T47D (cell line): ENCODE measurements at regions not wholly inside any gene's neighbourhood (a gene's known extent, or its start where the extent isn't known, plus 50 kb on each side); places are given as distances from the start of the nearest gene placed in this dataset.
"Not testable (repeated sequence)": the region's sequence is repeated elsewhere in the genome, so short reads cannot be mapped to it uniquely, and the experiment has no call there.

Experiments used
- DNase-seq, 2 experiments: peaks; one replicate each; pipeline versions ENCODE4 v3.0.0 to v3.0.0-alpha.2; 2011 to 2012; ENCODE audit warnings: low read depth in 1 of 2, low spot score in 1 of 2
- JUND ChIP-seq: IDR thresholded peaks from 2 replicates; pipeline ENCODE4 v1.6.1; 2012; ENCODE audit warnings: low read depth
- in situ Hi-C: cut with HindIII; loops from 2 replicates; pipeline ENCODE4 v1.10.0; 2016; ENCODE audit warnings: low sequenced_read_pairs, low pct_unique_long_range_greater_than_20kb

DNA sequence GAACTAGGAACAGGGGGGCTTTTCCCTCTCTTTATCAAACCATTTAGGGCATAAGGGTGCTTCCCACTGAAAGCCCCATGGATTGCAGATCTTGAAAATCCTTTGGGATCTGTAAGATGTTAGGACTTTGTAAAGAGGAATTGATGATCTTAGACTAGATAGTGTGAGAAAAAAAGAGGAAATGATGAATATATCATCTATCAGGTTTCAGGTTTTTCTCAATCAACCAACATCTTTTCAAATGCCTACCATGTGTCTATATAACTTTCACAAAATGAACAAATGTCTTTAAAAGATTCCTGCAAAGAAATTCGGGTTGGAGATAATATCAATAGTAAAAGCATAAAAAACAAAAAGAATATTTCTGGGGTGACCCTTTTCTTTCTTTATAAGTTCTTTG lies 50.1 kb downstream of the KCNC4 start:
- TF ChIP-seq JUND: no peak
- in situ Hi-C loops: no loop called here
- DNase-seq: no peak

DNA sequence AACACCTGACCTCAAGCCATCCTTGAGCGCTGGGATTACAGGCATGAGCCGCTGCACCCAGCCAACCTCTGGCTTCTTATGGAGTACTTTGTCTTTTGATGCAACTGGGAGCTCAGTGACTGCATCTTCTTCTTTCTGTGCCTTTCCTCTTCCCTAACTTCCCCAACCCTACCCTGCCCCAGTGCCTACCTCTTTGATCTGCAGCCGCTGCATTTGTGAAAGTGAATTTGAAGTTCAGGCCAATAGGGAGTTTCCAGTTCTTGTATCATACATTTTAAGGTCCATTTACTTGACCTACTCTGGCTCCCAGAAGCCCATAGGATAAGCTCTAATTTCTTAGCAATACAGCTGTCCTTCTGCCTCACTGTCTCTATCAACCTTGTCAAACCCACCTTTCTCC lies 52.2 kb downstream of the KCNC4 start:
- in situ Hi-C loops: no loop called here
- no peak for DNase-seq
- no peak for TF ChIP-seq JUND

- TF ChIP-seq JUND: no peak
- in situ Hi-C loops: no loop called here
- DNase-seq: no peak
These were observed 52.9 kb downstream of the KCNC4 start for GRCh38 chr1:110262846-110263631.

- DNase-seq: no peak
- TF ChIP-seq JUND: no peak
- in situ Hi-C loops: no loop called here
These were observed 54.3 kb downstream of the KCNC4 start for GRCh38 chr1:110264430-110264829.

DNA sequence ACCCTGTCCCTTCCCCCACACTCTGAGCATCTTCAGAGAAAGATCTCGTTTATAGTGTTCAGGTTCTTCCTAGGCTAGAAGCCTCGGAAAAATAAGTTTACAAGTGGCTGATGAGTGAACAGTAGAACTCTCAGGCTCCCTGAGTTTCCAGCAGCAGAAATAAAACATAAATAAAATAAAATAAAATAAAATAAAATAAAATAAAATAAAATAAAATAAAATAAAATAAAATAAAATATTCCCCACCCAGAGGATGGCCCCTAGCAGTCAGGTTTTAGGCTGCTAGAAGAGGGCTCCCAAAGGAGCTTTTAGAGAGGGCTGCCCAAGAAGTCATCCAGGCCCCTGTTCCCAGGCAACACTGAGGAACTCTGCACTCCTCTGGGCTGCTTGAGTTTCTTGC lies 55.1 kb downstream of the KCNC4 start:
- in situ Hi-C loops: no loop called here
- no peak for DNase-seq
- no peak for TF ChIP-seq JUND

- no peak for TF ChIP-seq JUND
- no peak for DNase-seq
- in situ Hi-C loops: no loop called here
These were observed 56.7 kb downstream of the KCNC4 start for GRCh38 chr1:110266834-110267233.

DNA sequence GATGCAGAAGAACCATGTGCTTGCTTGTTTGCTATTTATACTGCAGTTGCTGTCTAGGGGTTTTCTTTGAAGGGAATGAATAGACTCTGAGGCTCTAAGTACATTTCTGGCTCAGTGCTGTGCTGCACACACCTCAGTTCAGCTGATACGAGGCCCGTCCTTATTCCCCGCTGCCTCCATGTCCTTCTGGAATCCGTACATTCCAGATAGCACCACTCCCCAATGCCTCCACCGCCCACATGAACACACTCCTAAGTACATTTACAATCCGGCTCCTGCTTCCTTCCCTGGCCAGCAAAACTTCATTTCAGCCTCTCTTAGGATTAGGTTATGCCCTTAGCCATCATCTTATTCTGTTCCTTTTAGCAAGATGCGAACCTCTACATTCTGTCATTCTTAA lies 57.1 kb downstream of the KCNC4 start:
- in situ Hi-C loops: no loop called here
- no peak for DNase-seq
- no peak for TF ChIP-seq JUND

- in situ Hi-C loops: no loop called here
- peak in 1 of 2 experiments; percentile 39 for DNase-seq
- TF ChIP-seq JUND: no peak
These were observed 61.9 kb downstream of the KCNC4 start for GRCh38 chr1:110272045-110272444.

DNA sequence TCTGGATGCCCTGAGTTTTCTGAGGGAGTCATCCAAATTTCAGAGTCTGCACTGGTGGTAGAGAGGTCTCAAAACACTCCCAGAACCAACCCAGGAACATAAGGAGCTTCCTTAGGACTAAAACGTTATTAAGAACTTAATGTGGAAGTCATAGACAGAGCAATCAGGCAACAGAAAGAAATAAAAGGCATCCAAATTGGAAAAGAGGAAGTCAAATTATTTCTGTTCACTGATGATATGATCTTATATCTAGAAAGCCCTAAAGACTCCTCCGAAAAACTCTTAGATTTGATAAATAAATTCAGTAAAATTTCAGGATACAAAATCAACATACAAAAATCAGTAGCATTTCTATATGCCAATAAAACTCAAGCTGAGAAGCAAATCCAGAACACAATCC lies 63.7 kb downstream of the KCNC4 start:
- in situ Hi-C loops, DNase-seq: not testable (repeated sequence)

GRCh38 chr1:110280126-110280525 lies 59.1 kb upstream of the RBM15 start:
- TF ChIP-seq JUND: no peak
- in situ Hi-C loops: no loop called here
- DNase-seq: no peak

GRCh38 chr1:110280804-110281203 lies 58.4 kb upstream of the RBM15 start:
- no peak for DNase-seq
- no peak for TF ChIP-seq JUND
- in situ Hi-C loops: no loop called here

DNA sequence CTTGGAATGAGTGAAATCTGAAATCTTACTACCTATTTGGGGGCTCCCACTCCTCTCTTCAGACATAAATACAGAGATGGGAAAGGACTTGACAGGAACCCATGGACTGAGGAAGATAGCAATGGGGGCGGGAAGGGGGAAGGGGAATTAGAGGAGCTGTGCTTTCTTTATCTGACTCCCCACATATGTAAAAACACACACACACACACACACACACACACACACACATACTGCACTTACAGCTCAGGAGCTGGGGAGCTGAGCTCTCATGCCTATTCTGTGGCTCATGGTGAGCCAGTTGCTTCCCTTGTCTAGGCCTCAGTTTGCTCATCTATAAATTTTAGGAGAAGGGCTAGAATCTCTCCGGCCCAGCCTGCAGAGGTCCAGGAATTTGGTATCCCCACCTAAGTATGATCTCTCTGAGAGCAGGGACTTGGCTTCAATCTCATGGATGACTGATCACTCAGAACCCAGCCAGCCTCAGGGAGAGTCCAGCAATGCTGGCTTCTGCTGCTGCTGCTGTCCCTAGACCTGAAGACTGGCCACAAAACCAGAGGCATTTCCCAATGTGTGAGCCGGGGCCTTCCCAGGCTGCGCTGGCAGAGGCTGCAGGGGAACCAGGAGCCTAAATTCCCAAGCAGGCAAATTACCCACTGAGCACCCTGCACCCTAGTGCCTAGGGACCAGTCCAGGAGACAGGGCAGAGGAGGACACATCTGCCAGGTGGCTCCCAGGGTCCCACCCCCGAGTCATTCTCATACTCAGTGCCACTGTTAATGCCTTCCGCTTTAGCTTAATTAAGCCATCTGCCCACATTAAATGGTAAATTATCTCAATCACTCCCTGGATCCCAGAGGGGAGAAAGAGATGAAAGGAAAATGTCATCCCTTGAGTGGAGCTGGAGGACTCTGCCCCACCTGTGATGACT lies 57.5 kb upstream of the RBM15 start:
- TF ChIP-seq JUND: no peak
- in situ Hi-C loops: no loop called here
- DNase-seq: no peak

- no peak for TF ChIP-seq JUND
- in situ Hi-C loops: no loop called here
- no peak for DNase-seq
These were observed 56.8 kb upstream of the RBM15 start for GRCh38 chr1:110282395-110282794.

- TF ChIP-seq JUND: no peak
- in situ Hi-C loops: no loop called here
These were observed 55.5 kb upstream of the RBM15 start for GRCh38 chr1:110283677-110284076.

More at GRCh38 chr1:110283677-110284076, 55.5 kb upstream of the RBM15 start:
- DNase-seq: no peak
